IMR-90 (cell line): ENCODE measurements at regions not wholly inside any gene's neighbourhood (a gene's known extent, or its start where the extent isn't known, plus 50 kb on each side); places are given as distances from the start of the nearest gene placed in this dataset.

ENCODE experiments used
- ATAC-seq: fragments of 200-7000 bp; cut with Tn5 transposase; 2 replicates; pipeline ENCODE4 v1.9.1; 2020; ENCODE audit warnings: low read depth, mild to moderate bottlenecking, moderate library complexity
- BruUV-seq: library from RNA; stranded (reverse); fragments of 400-500 nt; replicated peaks from 2 replicates; lab custom pipeline; 2021; lab: Mats Ljungman, UMichigan
- CTCF ChIA-PET: fragments of 300-600 bp; formaldehyde crosslinking; extraction: SDS; loops from one replicate; lab custom pipeline; 2021; ENCODE audit warnings: antibody characterized with exemption; lab: Yijun Ruan, JAX
- POLR2A ChIA-PET: fragments of 300-600 bp; sonication (Branson Sonifier 250); formaldehyde crosslinking; loops from one replicate; lab custom pipeline; 2022; ENCODE audit warnings: antibody characterized with exemption; ENCODE audit not compliant: unreplicated experiment; lab: Charles Lee
- DNase-seq: peaks from one replicate; pipeline ENCODE4 v3.0.0; 2013
- H2AFZ ChIP-seq: replicated peaks from 2 replicates; pipeline ENCODE3; 2013; ENCODE audit warnings: low read length, mild to moderate bottlenecking; ENCODE audit not compliant: poor library complexity
- H2AK5ac ChIP-seq: 2 replicates; pipeline ENCODE4 v1.6.1; 2013; ENCODE audit warnings: low read depth, low read length, inconsistent platforms
- H2AK9ac ChIP-seq: replicated peaks from 2 replicates; pipeline ENCODE3; 2013; ENCODE audit warnings: mild to moderate bottlenecking, low read depth, low read length, moderate library complexity; ENCODE audit not compliant: poor library complexity
- H2BK120ac ChIP-seq: 2 replicates; pipeline ENCODE4 v1.6.1; 2013; ENCODE audit warnings: low read depth, low read length, inconsistent platforms
- H2BK15ac ChIP-seq: 3 replicates; pipeline ENCODE4 v1.6.1; 2013; ENCODE audit warnings: low read depth, low read length, inconsistent platforms
- H2BK20ac ChIP-seq: 2 replicates; pipeline ENCODE4 v1.6.1; 2013; ENCODE audit warnings: low read depth, mild to moderate bottlenecking, inconsistent platforms, low read length, moderate library complexity
- H2BK5ac ChIP-seq: 2 replicates; pipeline ENCODE4 v1.6.1; 2013; ENCODE audit warnings: mild to moderate bottlenecking, low read depth, low read length, inconsistent platforms; ENCODE audit not compliant: poor library complexity, severe bottlenecking
- H3K14ac ChIP-seq: replicated peaks from 2 replicates; pipeline ENCODE4 v1.6.1; 2013; ENCODE audit warnings: low read depth, low read length, inconsistent platforms
- H3K18ac ChIP-seq: 2 replicates; pipeline ENCODE4 v1.6.1; 2013; ENCODE audit warnings: low read depth, low read length, control low read depth
- H3K23ac ChIP-seq: 2 replicates; pipeline ENCODE4 v1.6.1; 2013; ENCODE audit warnings: low read depth, low read length, inconsistent platforms
- H3K27ac ChIP-seq: 2 replicates; pipeline ENCODE4 v1.5.1; 2013; ENCODE audit warnings: mild to moderate bottlenecking, control low read depth, low read length; ENCODE audit not compliant: insufficient read depth
- H3K27me3 ChIP-seq: 2 replicates; pipeline ENCODE4 v1.6.1; 2013; ENCODE audit warnings: low read length; ENCODE audit not compliant: control insufficient read depth, insufficient read depth
- H3K36me3 ChIP-seq: 2 replicates; pipeline ENCODE4 v1.6.1; 2013; ENCODE audit warnings: low read length, mixed read lengths; ENCODE audit not compliant: control insufficient read depth, insufficient read depth
- H3K4ac ChIP-seq: 2 replicates; pipeline ENCODE4 v1.6.1; 2013; ENCODE audit warnings: low read depth, low read length, inconsistent platforms
- H3K4me1 ChIP-seq: 2 replicates; pipeline ENCODE4 v1.6.1; 2013; ENCODE audit warnings: low read length, mixed read lengths; ENCODE audit not compliant: control insufficient read depth, insufficient read depth
- H3K4me2 ChIP-seq: 2 replicates; pipeline ENCODE4 v1.6.1; 2013; ENCODE audit warnings: low read depth, mild to moderate bottlenecking, control low read depth, low read length, moderate library complexity
- H3K4me3 ChIP-seq: 2 replicates; pipeline ENCODE4 v1.5.1; 2013; ENCODE audit warnings: low read depth, mild to moderate bottlenecking, control low read depth, low read length, moderate library complexity; ENCODE audit not compliant: insufficient read depth
- H3K56ac ChIP-seq: 2 replicates; pipeline ENCODE4 v1.6.1; 2013; ENCODE audit warnings: low read length, inconsistent platforms; ENCODE audit not compliant: insufficient read depth; ENCODE audit errors: extremely low read depth
- H3K79me1 ChIP-seq, 2 experiments: 2 replicates each; pipeline ENCODE4 v1.6.1; 2013; ENCODE audit warnings: low read length in 2 of 2, inconsistent platforms in 1 of 2, low read depth in 1 of 2
- H3K9ac ChIP-seq: 2 replicates; pipeline ENCODE4 v1.6.1; 2013; ENCODE audit warnings: low read depth, low read length, control low read depth
- H3K9me1 ChIP-seq: 2 replicates; pipeline ENCODE4 v1.6.1; 2013; ENCODE audit warnings: low read length, inconsistent platforms; ENCODE audit not compliant: insufficient read depth
- H3K9me3 ChIP-seq: 2 replicates; pipeline ENCODE4 v1.6.1; 2013; ENCODE audit warnings: low read length; ENCODE audit not compliant: control insufficient read depth, insufficient read depth
- H4K20me1 ChIP-seq: 2 replicates; pipeline ENCODE4 v1.6.1; 2013; ENCODE audit warnings: low read length, inconsistent platforms; ENCODE audit not compliant: insufficient read depth
- H4K5ac ChIP-seq: 2 replicates; pipeline ENCODE4 v1.6.1; 2013; ENCODE audit warnings: mild to moderate bottlenecking, low read depth, low read length, control low read depth
- H4K8ac ChIP-seq, 2 experiments: 2 replicates each; pipeline ENCODE4 v1.6.1; 2013; ENCODE audit warnings: low read depth in 2 of 2, low read length in 2 of 2, control low read depth in 1 of 2, inconsistent platforms in 1 of 2
- H4K91ac ChIP-seq: 2 replicates; pipeline ENCODE4 v1.6.1; 2013; ENCODE audit warnings: low read depth, low read length, inconsistent platforms; ENCODE audit not compliant: insufficient read depth
- CEBPB ChIP-seq: IDR thresholded peaks from 2 replicates; pipeline ENCODE4 v1.6.1; 2012; ENCODE audit warnings: low read depth, low read length, improper control_type of control experiment
- CHD1 ChIP-seq: IDR thresholded peaks from 2 replicates; pipeline ENCODE4 v1.6.1; 2012; ENCODE audit warnings: low read depth, low read length, improper control_type of control experiment
- ELK1 ChIP-seq: fragments of 150-350 bp; IDR thresholded peaks from 2 replicates; pipeline ENCODE4 v1.6.1; 2016; ENCODE audit warnings: low read depth, mild to moderate bottlenecking, low read length, moderate library complexity, borderline replicate concordance
- FOS ChIP-seq: fragments of 150-350 bp; IDR thresholded peaks from 2 replicates; pipeline ENCODE4 v1.6.1; 2016; ENCODE audit warnings: low read depth, low read length
- MAZ ChIP-seq: IDR thresholded peaks from 2 replicates; pipeline ENCODE4 v1.6.1; 2012; ENCODE audit warnings: low read depth, mild to moderate bottlenecking, low read length, improper control_type of control experiment, moderate library complexity, borderline replicate concordance
- MXI1 ChIP-seq: IDR thresholded peaks from 2 replicates; pipeline ENCODE4 v1.6.1; 2012; ENCODE audit warnings: low read depth, mild to moderate bottlenecking, low read length, moderate library complexity, borderline replicate concordance
- NFE2L2 ChIP-seq: fragments of 150-350 bp; IDR thresholded peaks from 2 replicates; pipeline ENCODE4 v1.6.1; 2016; ENCODE audit warnings: low read depth, mild to moderate bottlenecking, low read length
- RAD21 ChIP-seq: IDR thresholded peaks from 2 replicates; pipeline ENCODE4 v1.6.1; 2012; ENCODE audit warnings: low read length, improper control_type of control experiment
- RCOR1 ChIP-seq: IDR thresholded peaks from 2 replicates; pipeline ENCODE4 v1.6.1; 2012; ENCODE audit warnings: mild to moderate bottlenecking, low read length, improper control_type of control experiment; ENCODE audit not compliant: insufficient replicate concordance
- RFX5 ChIP-seq: IDR thresholded peaks from 2 replicates; pipeline ENCODE4 v1.8.0; 2012; ENCODE audit warnings: low read depth, mild to moderate bottlenecking, low read length, moderate library complexity
- WGBS, 2 experiments: methylation state at CpG; one replicate each; pipeline versions ENCODE4 v1.1.5 to v1.1.7; 2013; ENCODE audit warnings: missing lambda C conversion rate in 2 of 2; ENCODE audit not compliant: insufficient read length in 1 of 2; ENCODE audit errors: extremely low coverage in 2 of 2; 5-methylcytosine and 5-hydroxymethylcytosine counted together
- dilution Hi-C: fragments of 300-500 bp; cut with HindIII; formaldehyde crosslinking; loops from one replicate; pipeline ENCODE4 v1.14.3; 2018; ENCODE audit warnings: low sequenced_read_pairs; ENCODE audit not compliant: unreplicated experiment
- in situ Hi-C: fragments of 300-500 bp; cut with MboI; formaldehyde crosslinking; loops from 3 replicates; pipeline ENCODE4 v1.14.3; 2019; ENCODE audit warnings: low sequenced_read_pairs, inconsistent platforms, mixed read lengths
- intact Hi-C: fragments of 100-400 bp; cut with micrococcal nuclease; formaldehyde crosslinking; loops from 2 replicates; pipeline ENCODE4 v1.10.0; 2022

GRCh38 chr7:25765110-25765655 is 386.8 kb upstream of the NFE2L3 start:
- POLR2A ChIA-PET, result no interaction called here
- Histone ChIP-seq H4K20me1 (no peaks in the 10 kb centered on the region), H3K56ac (no peak overlapping the region), H3K9ac (no peak overlapping the region), H3K4ac (no peak overlapping the region), H3K27ac (no peak overlapping the region), H2BK5ac (no peak overlapping the region), H4K8ac (no peak overlapping the region), H3K4me2 (no peak overlapping the region), H3K27me3 (no peaks in the 10 kb centered on the region), H2AK9ac (no peak overlapping the region), H3K4me1 (no peaks in the 10 kb centered on the region), H2BK15ac (no peak overlapping the region), H3K14ac (no peak overlapping the region), H4K5ac (no peak overlapping the region), H3K36me3 (no peaks in the 10 kb centered on the region), H3K9me1 (no peaks in the 10 kb centered on the region), H2BK120ac (no peak overlapping the region), H2BK20ac (no peak overlapping the region), H3K79me1 (no peaks in the 10 kb centered on the region), H2AK5ac (no peak overlapping the region), H3K18ac (no peak overlapping the region), H3K4me3 (no peak overlapping the region), H2AFZ (no peak overlapping the region), H3K9me3 (no peaks in the 10 kb centered on the region), H4K91ac (no peak overlapping the region), H3K23ac (no peak overlapping the region)
- TF ChIP-seq MAZ, result no peak
- TF ChIP-seq RAD21, result no peak
- TF ChIP-seq NFE2L2, result no peak
- TF ChIP-seq CEBPB, result no peak
- TF ChIP-seq FOS, result no peak
- TF ChIP-seq CHD1, result no peak
- no peak for TF ChIP-seq ELK1
- no peak for TF ChIP-seq RFX5
- TF ChIP-seq RCOR1, result no peak
- TF ChIP-seq MXI1, result no peak
- CTCF ChIA-PET, result no interaction called here
- no CpG with 5 or more reads among the region's 2 CpGs for WGBS, 2 experiments
- ATAC-seq (no peak), DNase-seq (no peak)
- dilution Hi-C loops (no loop called here), in situ Hi-C loops (no loop called here), intact Hi-C loops (no loop called here)
- BruUV-seq, result no TSS peak
